B cell (primary cell): ENCODE measurements at regions not wholly inside any gene's neighbourhood (a gene's known extent, or its start where the extent isn't known, plus 50 kb on each side); places are given as distances from the start of the nearest gene placed in this dataset.

Experiments
- CTCF ChIP-seq: fragments of 200-600 bp; IDR thresholded peaks from one replicate; pipeline ENCODE4 v1.8.0; 2022; ENCODE audit warnings: antibody characterized with exemption, mild to moderate bottlenecking
- EZH2 ChIP-seq: IDR thresholded peaks from 2 replicates; pipeline ENCODE4 v1.6.1; 2012; ENCODE audit warnings: borderline replicate concordance, low read depth, mild to moderate bottlenecking, moderate library complexity, low read length; ENCODE audit not compliant: insufficient read depth, poor library complexity, severe bottlenecking

- TF ChIP-seq EZH2 = no peak
- no peak for TF ChIP-seq CTCF
These were observed 752.1 kb upstream of the PCDH20 start for GRCh38 chr13:62167650-62168172.
